IMR-90 (cell line): ENCODE measurements at regions not wholly inside any gene's neighbourhood (a gene's known extent, or its start where the extent isn't known, plus 50 kb on each side); places are given as distances from the start of the nearest gene placed in this dataset.

ENCODE experiments used
- ATAC-seq: fragments of 200-7000 bp; cut with Tn5 transposase; 2 replicates; pipeline ENCODE4 v1.9.1; 2020; ENCODE audit warnings: low read depth, mild to moderate bottlenecking, moderate library complexity
- BruUV-seq: library from RNA; stranded (reverse); fragments of 400-500 nt; replicated peaks from 2 replicates; lab custom pipeline; 2021; lab: Mats Ljungman, UMichigan
- CTCF ChIA-PET: fragments of 300-600 bp; formaldehyde crosslinking; extraction: SDS; loops from one replicate; lab custom pipeline; 2021; ENCODE audit warnings: antibody characterized with exemption; lab: Yijun Ruan, JAX
- POLR2A ChIA-PET: fragments of 300-600 bp; sonication (Branson Sonifier 250); formaldehyde crosslinking; loops from one replicate; lab custom pipeline; 2022; ENCODE audit warnings: antibody characterized with exemption; ENCODE audit not compliant: unreplicated experiment; lab: Charles Lee
- DNase-seq: peaks from one replicate; pipeline ENCODE4 v3.0.0; 2013
- H2AFZ ChIP-seq: replicated peaks from 2 replicates; pipeline ENCODE3; 2013; ENCODE audit warnings: low read length, mild to moderate bottlenecking; ENCODE audit not compliant: poor library complexity
- H2AK5ac ChIP-seq: 2 replicates; pipeline ENCODE4 v1.6.1; 2013; ENCODE audit warnings: low read depth, low read length, inconsistent platforms
- H2AK9ac ChIP-seq: replicated peaks from 2 replicates; pipeline ENCODE3; 2013; ENCODE audit warnings: mild to moderate bottlenecking, low read depth, low read length, moderate library complexity; ENCODE audit not compliant: poor library complexity
- H2BK120ac ChIP-seq: 2 replicates; pipeline ENCODE4 v1.6.1; 2013; ENCODE audit warnings: low read depth, low read length, inconsistent platforms
- H2BK15ac ChIP-seq: 3 replicates; pipeline ENCODE4 v1.6.1; 2013; ENCODE audit warnings: low read depth, low read length, inconsistent platforms
- H2BK20ac ChIP-seq: 2 replicates; pipeline ENCODE4 v1.6.1; 2013; ENCODE audit warnings: low read depth, mild to moderate bottlenecking, inconsistent platforms, low read length, moderate library complexity
- H2BK5ac ChIP-seq: 2 replicates; pipeline ENCODE4 v1.6.1; 2013; ENCODE audit warnings: mild to moderate bottlenecking, low read depth, low read length, inconsistent platforms; ENCODE audit not compliant: poor library complexity, severe bottlenecking
- H3K14ac ChIP-seq: replicated peaks from 2 replicates; pipeline ENCODE4 v1.6.1; 2013; ENCODE audit warnings: low read depth, low read length, inconsistent platforms
- H3K18ac ChIP-seq: 2 replicates; pipeline ENCODE4 v1.6.1; 2013; ENCODE audit warnings: low read depth, low read length, control low read depth
- H3K23ac ChIP-seq: 2 replicates; pipeline ENCODE4 v1.6.1; 2013; ENCODE audit warnings: low read depth, low read length, inconsistent platforms
- H3K27ac ChIP-seq: 2 replicates; pipeline ENCODE4 v1.5.1; 2013; ENCODE audit warnings: mild to moderate bottlenecking, control low read depth, low read length; ENCODE audit not compliant: insufficient read depth
- H3K27me3 ChIP-seq: 2 replicates; pipeline ENCODE4 v1.6.1; 2013; ENCODE audit warnings: low read length; ENCODE audit not compliant: control insufficient read depth, insufficient read depth
- H3K36me3 ChIP-seq: 2 replicates; pipeline ENCODE4 v1.6.1; 2013; ENCODE audit warnings: low read length, mixed read lengths; ENCODE audit not compliant: control insufficient read depth, insufficient read depth
- H3K4ac ChIP-seq: 2 replicates; pipeline ENCODE4 v1.6.1; 2013; ENCODE audit warnings: low read depth, low read length, inconsistent platforms
- H3K4me1 ChIP-seq: 2 replicates; pipeline ENCODE4 v1.6.1; 2013; ENCODE audit warnings: low read length, mixed read lengths; ENCODE audit not compliant: control insufficient read depth, insufficient read depth
- H3K4me2 ChIP-seq: 2 replicates; pipeline ENCODE4 v1.6.1; 2013; ENCODE audit warnings: low read depth, mild to moderate bottlenecking, control low read depth, low read length, moderate library complexity
- H3K4me3 ChIP-seq: 2 replicates; pipeline ENCODE4 v1.5.1; 2013; ENCODE audit warnings: low read depth, mild to moderate bottlenecking, control low read depth, low read length, moderate library complexity; ENCODE audit not compliant: insufficient read depth
- H3K56ac ChIP-seq: 2 replicates; pipeline ENCODE4 v1.6.1; 2013; ENCODE audit warnings: low read length, inconsistent platforms; ENCODE audit not compliant: insufficient read depth; ENCODE audit errors: extremely low read depth
- H3K79me1 ChIP-seq, 2 experiments: 2 replicates each; pipeline ENCODE4 v1.6.1; 2013; ENCODE audit warnings: low read length in 2 of 2, inconsistent platforms in 1 of 2, low read depth in 1 of 2
- H3K9ac ChIP-seq: 2 replicates; pipeline ENCODE4 v1.6.1; 2013; ENCODE audit warnings: low read depth, low read length, control low read depth
- H3K9me1 ChIP-seq: 2 replicates; pipeline ENCODE4 v1.6.1; 2013; ENCODE audit warnings: low read length, inconsistent platforms; ENCODE audit not compliant: insufficient read depth
- H3K9me3 ChIP-seq: 2 replicates; pipeline ENCODE4 v1.6.1; 2013; ENCODE audit warnings: low read length; ENCODE audit not compliant: control insufficient read depth, insufficient read depth
- H4K20me1 ChIP-seq: 2 replicates; pipeline ENCODE4 v1.6.1; 2013; ENCODE audit warnings: low read length, inconsistent platforms; ENCODE audit not compliant: insufficient read depth
- H4K5ac ChIP-seq: 2 replicates; pipeline ENCODE4 v1.6.1; 2013; ENCODE audit warnings: mild to moderate bottlenecking, low read depth, low read length, control low read depth
- H4K8ac ChIP-seq, 2 experiments: 2 replicates each; pipeline ENCODE4 v1.6.1; 2013; ENCODE audit warnings: low read depth in 2 of 2, low read length in 2 of 2, control low read depth in 1 of 2, inconsistent platforms in 1 of 2
- H4K91ac ChIP-seq: 2 replicates; pipeline ENCODE4 v1.6.1; 2013; ENCODE audit warnings: low read depth, low read length, inconsistent platforms; ENCODE audit not compliant: insufficient read depth
- RFX5 ChIP-seq: IDR thresholded peaks from 2 replicates; pipeline ENCODE4 v1.8.0; 2012; ENCODE audit warnings: low read depth, mild to moderate bottlenecking, low read length, moderate library complexity
- whole genome bisulfite sequencing, 2 experiments: methylation state at CpG; one replicate each; pipeline versions ENCODE4 v1.1.5 to v1.1.7; 2013; ENCODE audit warnings: missing lambda C conversion rate in 2 of 2; ENCODE audit not compliant: insufficient read length in 1 of 2; ENCODE audit errors: extremely low coverage in 2 of 2; 5-methylcytosine and 5-hydroxymethylcytosine counted together
- dilution Hi-C: fragments of 300-500 bp; cut with HindIII; formaldehyde crosslinking; loops from one replicate; pipeline ENCODE4 v1.14.3; 2018; ENCODE audit warnings: low sequenced_read_pairs; ENCODE audit not compliant: unreplicated experiment
- in situ Hi-C: fragments of 300-500 bp; cut with MboI; formaldehyde crosslinking; loops from 3 replicates; pipeline ENCODE4 v1.14.3; 2019; ENCODE audit warnings: low sequenced_read_pairs, inconsistent platforms, mixed read lengths
- intact Hi-C: fragments of 100-400 bp; cut with micrococcal nuclease; formaldehyde crosslinking; loops from 2 replicates; pipeline ENCODE4 v1.10.0; 2022

DNA sequence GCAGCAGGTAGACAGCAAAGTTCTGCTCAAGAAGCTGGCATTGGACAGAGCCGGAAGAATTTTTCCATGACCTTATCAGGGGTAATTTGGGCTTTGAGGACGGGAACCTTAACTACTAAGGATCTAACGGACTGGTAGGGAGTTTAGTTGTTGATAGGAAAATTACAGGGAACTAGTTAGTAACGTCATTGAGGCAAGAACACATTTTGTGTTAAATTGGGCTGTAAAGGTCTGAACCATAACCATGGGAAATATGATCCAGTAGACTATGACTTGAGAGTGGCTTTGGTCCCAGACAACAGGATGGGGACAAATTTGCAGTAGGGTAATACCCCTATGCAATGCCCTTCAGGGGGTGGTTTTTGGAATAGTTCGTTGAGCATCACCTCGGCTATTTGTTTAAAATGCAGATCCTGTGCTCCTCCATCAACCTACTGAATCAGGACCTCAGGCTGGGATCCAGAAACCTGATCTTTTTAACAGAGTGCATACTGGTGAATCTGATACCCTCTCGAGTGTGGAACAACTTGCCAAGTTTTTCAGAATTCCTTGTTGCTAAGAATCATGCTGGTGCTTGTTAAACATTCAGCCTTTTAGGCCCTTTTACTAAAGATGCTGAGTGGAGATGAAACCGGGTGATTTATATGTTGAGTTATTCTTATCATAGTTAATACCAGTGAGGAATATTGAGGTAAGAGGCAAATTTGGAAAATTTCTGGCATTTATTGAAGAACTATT is 255.1 kb downstream of the MAP2K6 start:
- no peak overlapping the region for H3K56ac ChIP-seq
- peaks cover 2% of the 10 kb centered on the region; the same call in 1 of the 2 replicates for H3K4me1 ChIP-seq
- no peak overlapping the region for H2BK15ac ChIP-seq
- BruUV-seq: no TSS peak
- H3K9ac ChIP-seq: no peak overlapping the region
- no peak overlapping the region for H4K91ac ChIP-seq
- H2BK5ac ChIP-seq: no peak overlapping the region
- peak overlapping the region; percentile 6; the same call in 1 of the 2 replicates for H4K5ac ChIP-seq
- DNase-seq: peak; percentile 65
- dilution Hi-C loops: no loop called here
- H3K4me3 ChIP-seq: no peak overlapping the region
- no peaks in the 10 kb centered on the region for H3K79me1 ChIP-seq
- no peak overlapping the region; the same call in 1 of the 2 replicates for H3K27ac ChIP-seq
- no peak overlapping the region for H2AK5ac ChIP-seq
- peak; percentile 70 for ATAC-seq
- no peaks in the 10 kb centered on the region for H3K36me3 ChIP-seq
- in situ Hi-C loops: no loop called here
- H3K4ac ChIP-seq: no peak overlapping the region
- H3K9me3 ChIP-seq: no peaks in the 10 kb centered on the region
- ChIA-PET CTCF (no interaction called here), POLR2A (no interaction called here)
- intact Hi-C loops: no loop called here
- 90% methylated on average over 2 of the region's 8 CpGs; no CpG with 5 or more reads in 1 of the 2 experiments for WGBS, 2 experiments
- H2AFZ ChIP-seq: no peak overlapping the region
- no peak overlapping the region for H3K23ac ChIP-seq
- H2BK20ac ChIP-seq: no peak overlapping the region
- H2AK9ac ChIP-seq: no peak overlapping the region
- no peaks in the 10 kb centered on the region for H4K20me1 ChIP-seq
- H3K27me3 ChIP-seq: no peaks in the 10 kb centered on the region
- no peak overlapping the region; the same call in 1 of the 2 replicates for H2BK120ac ChIP-seq
- no peak overlapping the region for H4K8ac ChIP-seq
- no peaks in the 10 kb centered on the region for H3K9me1 ChIP-seq
- H3K4me2 ChIP-seq: no peak overlapping the region
- H3K14ac ChIP-seq: 0 out of 2 replicates have a peak overlapping the region, but pooled peaks have one; percentile 1
- TF ChIP-seq RFX5: no peak
- H3K18ac ChIP-seq: peak overlapping the region; percentile 50; the same call in 1 of the 2 replicates
